ENCODE measurements at regions not wholly inside any gene's neighbourhood (a gene's known extent, or its start where the extent isn't known, plus 50 kb on each side); places are given as distances from the start of the nearest gene placed in this dataset.

GRCh38 chr15:36529296-36530011 lies 50.0 kb upstream of the CDIN1 start:
- no peak for DNase-seq (ENCODE audit: low read depth, low spot score)
- H3K4me3 ChIP-seq (ENCODE audit: low read length), result no peak overlapping the region
